Heart left ventricle (tissue), 16 donors: ENCODE measurements at regions not wholly inside any gene's neighbourhood (a gene's known extent, or its start where the extent isn't known, plus 50 kb on each side); places are given as distances from the start of the nearest gene placed in this dataset.

Experiments used
- ATAC-seq, 4 donors: fragments of 200-7000 bp; cut with Tn5 transposase; one replicate each; pipeline ENCODE4 v1.9.1; 2020 to 2022; ENCODE audit warnings: moderate library complexity in 4 of 4, mild to moderate bottlenecking in 3 of 4, moderate number of reproducible peaks in 1 of 4
- DNase-seq, 5 donors: peaks; one replicate each; pipeline ENCODE4 v3.0.0-alpha.2; 2020
- H3K27ac ChIP-seq, 12 donors: fragments of 200-600 bp; sonication (generic) in 4 of 12; one replicate each; pipeline versions ENCODE4 v1.5.0 to v1.8.0; 2016 to 2022; ENCODE audit warnings: mild to moderate bottlenecking in 2 of 12
- H3K27me3 ChIP-seq, 9 donors: fragments of 200-600 bp; sonication (generic) in 2 of 9; one replicate each; pipeline versions ENCODE4 v1.5.1 to v1.8.0; 2016 to 2022; ENCODE audit warnings: mild to moderate bottlenecking in 3 of 9
- H3K36me3 ChIP-seq, 9 donors: fragments of 200-600 bp; sonication (generic) in 2 of 9; one replicate each; pipeline versions ENCODE4 v1.5.0 to v1.8.0; 2018 to 2022; ENCODE audit warnings: mild to moderate bottlenecking in 2 of 9
- H3K4me1 ChIP-seq, 12 donors: fragments of 200-600 bp; sonication (generic) in 4 of 12; one replicate each; pipeline versions ENCODE4 v1.5.0 to v1.8.0; 2016 to 2022; ENCODE audit warnings: mild to moderate bottlenecking in 3 of 12
- H3K4me3 ChIP-seq, 12 donors: fragments of 200-600 bp; sonication (generic) in 4 of 12; one replicate each; pipeline versions ENCODE4 v1.5.0 to v1.8.0; 2017 to 2022; ENCODE audit warnings: mild to moderate bottlenecking in 9 of 12, moderate library complexity in 4 of 12
- H3K9me3 ChIP-seq, 12 donors: fragments of 200-600 bp; sonication (generic) in 4 of 12; one replicate each; pipeline versions ENCODE4 v1.5.0 to v1.8.0; 2016 to 2022; ENCODE audit warnings: mild to moderate bottlenecking in 1 of 12
- CTCF ChIP-seq, 12 donors: fragments of 200-600 bp; sonication (generic) in 4 of 12; IDR thresholded peaks; one replicate each; pipeline versions ENCODE4 v1.5.0 to v1.8.0; 2018 to 2022; ENCODE audit warnings: antibody characterized with exemption in 12 of 12, mild to moderate bottlenecking in 5 of 12
- POLR2A ChIP-seq, 2 donors: fragments of 450-650 bp; IDR thresholded peaks; one replicate each; pipeline ENCODE4 v1.6.1; 2017; ENCODE audit warnings: antibody characterized with exemption in 2 of 2, mild to moderate bottlenecking in 2 of 2, moderate library complexity in 2 of 2
- WGBS, 4 donors: extraction: QIAGEN DNeasy Blood & Tissue Kit in 2 of 4; methylation state at CpG; one replicate each; pipeline versions ENCODE4 v1.1.5 to v1.1.7; 2013 to 2018; 5-methylcytosine and 5-hydroxymethylcytosine counted together
- intact Hi-C, 10 donors: fragments of 100-400 bp; cut with DNase I; formaldehyde crosslinking; loops; one replicate each; pipeline versions ENCODE4 v1.11.1 to v1.14.2; 2022
- donor health status: ischemic (EF 13 %, LVEDD 7.1; RV severe dilation, severe dysfunction).
- donor health status: healthy with polysubstance abuse.
- donor health status: DM: no; HTN: yes; CAD: no.
- donor health status: DM: no; HTN: no; CAD: no.
- donor health status: ischemic (EF 25% LVEDD 6.9; RV normal size, moderate dysfunction).
- donor health status: ischemic (EF 25% LVEDD 5.7; RV mildly dilated, moderate dysfunction).
- donor health status: healthy.
- donor health status: DM: yes; HTN: yes; CAD: no.
- donor health status: ischemic (EF 35%, LVEDD 5.7; RV mildly dilated, moderate dysfunction).
- donor health status: nonischemic (EF 11% LVEDD 7.7; RV severe dilation, severe dysfunction).
- donor health status: DM: yes; HTN: yes; CAD: no.
- donor health status: PGD.
- donor health status: ischemic (EF 29% LVEDD 5.4; RV normal size, mild dysfunction).
- donor health status: nonischemic (EF 23%, LVEDD 6.1; RV moderate dilation, normal function).

- H3K27me3 ChIP-seq = no peaks in the 10 kb centered on the region
- intact Hi-C loops = no loop called here
- H3K9me3 ChIP-seq = no peaks in the 10 kb centered on the region
- H3K27ac ChIP-seq = no peak overlapping the region
- 63 to 68% (median 66%) methylated on average over 3 of the region's 3 CpGs for WGBS, 4 donors
- ATAC-seq = no peak
- no peak overlapping the region for H3K4me3 ChIP-seq
- no peaks in the 10 kb centered on the region for H3K36me3 ChIP-seq
- TF ChIP-seq CTCF (IDR thresholded peaks at IDR 0.05) (no peak), POLR2A (IDR thresholded peaks at IDR 0.05) (no peak)
- DNase-seq = no peak
- no peaks in the 10 kb centered on the region for H3K4me1 ChIP-seq
These were observed 206.8 kb upstream of the SOX9 start for GRCh38 chr17:71914042-71914441.

- H3K9me3 ChIP-seq = no peaks in the 10 kb centered on the region
- H3K27ac ChIP-seq = no peak overlapping the region
- TF ChIP-seq POLR2A (IDR thresholded peaks at IDR 0.05) (no peak), CTCF (IDR thresholded peaks at IDR 0.05) (no peak)
- DNase-seq (no peak), ATAC-seq (peak in 1 of 4 donors; percentile 42)
- intact Hi-C loops = no loop called here
- WGBS, 4 donors = 31 to 83% (median 60%) methylated on average over 2 of the region's 2 CpGs
- no peaks in the 10 kb centered on the region for H3K36me3 ChIP-seq
- no peak overlapping the region for H3K4me3 ChIP-seq
- H3K27me3 ChIP-seq = no peaks in the 10 kb centered on the region
- no peaks in the 10 kb centered on the region for H3K4me1 ChIP-seq
These were observed 206.0 kb upstream of the SOX9 start for GRCh38 chr17:71914812-71915211.

GRCh38 chr17:71917715-71918114 is 203.1 kb upstream of the SOX9 start:
- Histone ChIP-seq H3K4me3 (no peak overlapping the region), H3K27me3 (no peaks in the 10 kb centered on the region), H3K27ac (no peak overlapping the region), H3K4me1 (no peaks in the 10 kb centered on the region), H3K9me3 (no peaks in the 10 kb centered on the region), H3K36me3 (no peaks in the 10 kb centered on the region)
- 84 to 91% (median 90%) methylated on average over 2 of the region's 2 CpGs for WGBS, 4 donors
- no peak for TF ChIP-seq POLR2A (IDR thresholded peaks at IDR 0.05)
- no peak for TF ChIP-seq CTCF (IDR thresholded peaks at IDR 0.05)
- DNase-seq (no peak), ATAC-seq (no peak)
- intact Hi-C loops = no loop called here

- intact Hi-C loops = no loop called here
- WGBS, 4 donors = 72 to 85% (median 83%) methylated on average over 2 of the region's 2 CpGs
- no peak overlapping the region for H3K27ac ChIP-seq
- no peaks in the 10 kb centered on the region for H3K9me3 ChIP-seq
- ATAC-seq (no peak), DNase-seq (no peak)
- H3K4me3 ChIP-seq = no peak overlapping the region
- H3K4me1 ChIP-seq = no peaks in the 10 kb centered on the region
- no peaks in the 10 kb centered on the region for H3K27me3 ChIP-seq
- TF ChIP-seq CTCF (IDR thresholded peaks at IDR 0.05) = no peak
- no peak for TF ChIP-seq POLR2A (IDR thresholded peaks at IDR 0.05)
- no peaks in the 10 kb centered on the region for H3K36me3 ChIP-seq
These were observed 201.6 kb upstream of the SOX9 start for GRCh38 chr17:71919186-71919585.
